ENCODE measurements at regions not wholly inside any gene's neighbourhood (a gene's known extent, or its start where the extent isn't known, plus 50 kb on each side); places are given as distances from the start of the nearest gene placed in this dataset.

GRCh38 chr13:30085087-30085486, 222.3 kb downstream of the KATNAL1 start:
- peaks cover 0 to 4% of the 10 kb centered on the region in 2 experiments for H3K27me3 ChIP-seq (ENCODE audit: control insufficient read depth in 2 of 2, insufficient read depth in 2 of 2, low read length in 2 of 2)
- intact Hi-C loops (cut with micrococcal nuclease) (no loop called here), dilution Hi-C loops (cut with MboI; ENCODE audit: extremely low pct_ligation_motif_present, low sequenced_read_pairs) (no loop called here)
- H3K4me2 ChIP-seq (ENCODE audit: insufficient read depth, low read length) = no peak overlapping the region
- no peaks in the 10 kb centered on the region for H3K4me1 ChIP-seq (ENCODE audit: control insufficient read depth, extremely low read depth, insufficient read depth, low read length)
- no peak overlapping the region for H3K27ac ChIP-seq (ENCODE audit: insufficient read depth, low read depth, low read length)
- no peaks in the 10 kb centered on the region for H3K9me1 ChIP-seq (replicated peaks; ENCODE audit: control insufficient read depth, extremely low read depth, insufficient read depth, low read length)
- no peaks in the 10 kb centered on the region for H3K9me3 ChIP-seq (replicated peaks; ENCODE audit: control insufficient read depth, insufficient read depth, low read length)
- no TSS peak for BruUV-seq (replicated peaks)
- no peaks in the 10 kb centered on the region for H4K20me1 ChIP-seq (replicated peaks; ENCODE audit: control insufficient read depth, extremely low read depth, insufficient read depth, low read length)
- FAIRE-seq = peak; percentile 4
- no peaks in the 10 kb centered on the region for H3K36me3 ChIP-seq (ENCODE audit: control insufficient read depth in 2 of 2, extremely low read depth in 1 of 2, insufficient read depth in 2 of 2, low read length in 2 of 2)
- TF ChIP-seq EZH2 (IDR thresholded peaks at IDR 0.05; ENCODE audit: borderline replicate concordance, low read depth, low read length, severe bottlenecking) = no peak
- no peak for TF ChIP-seq JUN (IDR thresholded peaks at IDR 0.05; ENCODE audit: borderline replicate concordance, insufficient read depth, insufficient read length, low read depth)
- TF ChIP-seq CTCF (IDR thresholded peaks at IDR 0.05; ENCODE audit: extremely low read depth in 1 of 2, insufficient read depth in 1 of 2, low read depth in 1 of 2, low read length in 2 of 2) = no peak
- TF ChIP-seq POLR2A (IDR thresholded peaks at IDR 0.05; ENCODE audit: low read depth, low read length) = no peak
- TF ChIP-seq FOS (IDR thresholded peaks at IDR 0.05; ENCODE audit: borderline replicate concordance, insufficient read depth, low read length) = no peak
- no peak for TF ChIP-seq POLR2AphosphoS5 (IDR thresholded peaks at IDR 0.05; ENCODE audit: insufficient read depth, low read depth, low read length)
- no peak for TF ChIP-seq GATA2 (IDR thresholded peaks at IDR 0.05; ENCODE audit: insufficient read depth, insufficient read length, low read depth, low read length)
- no peak for TF ChIP-seq MYC (IDR thresholded peaks at IDR 0.05; ENCODE audit: low read depth, low read length)
- TF ChIP-seq MAX (IDR thresholded peaks at IDR 0.05; ENCODE audit: insufficient read depth, insufficient read length) = no peak
- no peak overlapping the region for H3K4me3 ChIP-seq (replicated peaks in 1 of 3; ENCODE audit: insufficient read depth in 1 of 3, low read depth in 1 of 3, low read length in 3 of 3)
- CTCF ChIA-PET = interaction anchor here (1.2 to 1.3 kb wide), 2 partner anchors 27 to 28 kb away, joined by 3 to 4 read pairs; no protein-coding TSS in a partner anchor
- POLR2A ChIA-PET = no interaction called here
- no peak for DNase-seq (ENCODE audit: low read depth, low spot score)
- H3K9ac ChIP-seq (replicated peaks; ENCODE audit: extremely low read depth, insufficient read depth, low read length) = no peak overlapping the region
- no peak overlapping the region for H2AFZ ChIP-seq (ENCODE audit: low read depth, low read length)
- H3K79me2 ChIP-seq (ENCODE audit: control insufficient read depth, insufficient read depth, low read length) = no peaks in the 10 kb centered on the region
